ENCODE measurements at regions not wholly inside any gene's neighbourhood (a gene's known extent, or its start where the extent isn't known, plus 50 kb on each side); places are given as distances from the start of the nearest gene placed in this dataset.

DNA sequence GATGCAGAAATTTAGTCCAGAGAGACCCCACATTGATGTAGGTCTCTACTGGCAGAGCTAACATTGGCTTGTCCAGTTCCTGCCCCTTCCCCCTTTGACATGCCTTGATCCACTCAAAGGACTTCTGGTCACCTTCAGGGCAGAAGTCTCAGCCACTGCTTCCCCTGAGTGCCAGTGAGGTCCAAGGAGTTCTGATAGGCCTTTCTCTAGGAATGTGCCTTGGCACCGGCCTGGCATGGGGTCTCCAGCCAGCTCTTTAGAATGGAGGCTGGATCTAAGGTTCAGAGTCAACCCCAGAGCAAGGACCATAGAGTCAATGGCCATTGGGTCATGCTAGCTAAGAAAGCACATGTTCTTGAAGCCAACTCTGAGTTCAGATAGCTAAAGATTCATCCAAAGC lies 88.6 kb upstream of the PJA1 start:
- Histone ChIP-seq H3K27ac (ENCODE audit: low read length) (no peak overlapping the region), H3K27me3 (ENCODE audit: low read length) (no peaks in the 10 kb centered on the region), H3K79me2 (ENCODE audit: low read length) (no peaks in the 10 kb centered on the region), H3K4me1 (ENCODE audit: low read length) (peaks cover 7% of the 10 kb centered on the region), H3K9ac (ENCODE audit: low read length) (no peak overlapping the region), H3K9me3 (ENCODE audit: low read length) (no peaks in the 10 kb centered on the region), H3K36me3 (ENCODE audit: insufficient read depth, low read length) (no peaks in the 10 kb centered on the region), H3K9me2 (replicated peaks; ENCODE audit: insufficient read depth, low read length) (no peaks in the 10 kb centered on the region), H4K20me1 (ENCODE audit: insufficient read depth, low read depth, low read length) (no peaks in the 10 kb centered on the region), H3K4me2 (ENCODE audit: low read depth, low read length, poor library complexity, severe bottlenecking) (no peak overlapping the region), H2AFZ (ENCODE audit: low read length) (no peak overlapping the region), H3K4me3 (ENCODE audit: low read length) (no peak overlapping the region)
- DNase-seq: no peak

DNA sequence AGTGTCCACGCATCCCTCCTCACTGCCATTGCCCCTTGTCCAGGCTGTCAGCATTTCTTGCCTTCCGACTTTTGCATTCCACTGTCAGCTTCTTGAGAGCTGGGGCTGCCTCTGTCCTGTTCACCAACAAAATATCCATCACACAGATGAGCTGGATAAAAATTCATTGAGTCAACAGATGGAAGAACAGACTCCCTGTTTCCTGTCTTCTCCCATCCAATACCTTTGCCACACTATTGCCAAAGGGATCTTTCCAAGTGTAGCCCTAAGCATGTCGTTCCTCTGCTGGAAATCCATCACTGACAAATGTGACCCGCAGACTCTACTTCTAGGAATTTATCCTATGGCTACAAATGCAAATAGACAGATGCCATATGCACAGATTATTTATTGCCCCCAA lies 78.0 kb upstream of the PJA1 start:
- no peaks in the 10 kb centered on the region for H3K9me3 ChIP-seq (ENCODE audit: low read length)
- H3K27me3 ChIP-seq (ENCODE audit: low read length): no peaks in the 10 kb centered on the region
- H3K4me1 ChIP-seq (ENCODE audit: low read length): no peaks in the 10 kb centered on the region
- H3K79me2 ChIP-seq (ENCODE audit: low read length): no peaks in the 10 kb centered on the region
- H3K36me3 ChIP-seq (ENCODE audit: insufficient read depth, low read length): no peaks in the 10 kb centered on the region
- no peak overlapping the region for H3K4me3 ChIP-seq (ENCODE audit: low read length)
- no peak overlapping the region for H3K9ac ChIP-seq (ENCODE audit: low read length)
- H3K4me2 ChIP-seq (ENCODE audit: low read depth, low read length, poor library complexity, severe bottlenecking): no peak overlapping the region
- H3K9me2 ChIP-seq (replicated peaks; ENCODE audit: insufficient read depth, low read length): no peaks in the 10 kb centered on the region
- no peak overlapping the region for H3K27ac ChIP-seq (ENCODE audit: low read length)
- H4K20me1 ChIP-seq (ENCODE audit: insufficient read depth, low read depth, low read length): no peaks in the 10 kb centered on the region
- no peak for DNase-seq
- H2AFZ ChIP-seq (ENCODE audit: low read length): no peak overlapping the region

DNA sequence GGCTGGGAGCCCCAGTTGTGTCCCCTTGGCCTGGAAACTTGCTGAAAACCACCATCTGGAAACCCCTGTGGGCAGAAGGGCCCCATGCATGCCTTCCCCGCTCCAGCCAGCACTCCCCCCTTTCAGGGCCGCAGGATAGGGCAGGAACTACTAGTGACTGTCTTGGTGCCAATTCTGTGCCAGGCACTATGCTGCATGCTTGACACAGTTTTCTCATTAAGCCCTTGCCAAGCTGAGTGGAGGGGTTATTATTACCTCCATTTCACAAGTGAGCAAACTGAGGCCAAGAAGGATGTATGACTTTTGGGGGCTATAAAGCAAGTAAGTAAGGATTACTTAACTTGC lies 73.6 kb upstream of the PJA1 start:
- H3K27me3 ChIP-seq (ENCODE audit: low read length): no peaks in the 10 kb centered on the region
- H3K9ac ChIP-seq (ENCODE audit: low read length): no peak overlapping the region
- no peaks in the 10 kb centered on the region for H3K9me3 ChIP-seq (ENCODE audit: low read length)
- H3K79me2 ChIP-seq (ENCODE audit: low read length): no peaks in the 10 kb centered on the region
- H2AFZ ChIP-seq (ENCODE audit: low read length): no peak overlapping the region
- DNase-seq: no peak
- no peaks in the 10 kb centered on the region for H3K4me1 ChIP-seq (ENCODE audit: low read length)
- H4K20me1 ChIP-seq (ENCODE audit: insufficient read depth, low read depth, low read length): no peaks in the 10 kb centered on the region
- no peak overlapping the region for H3K4me2 ChIP-seq (ENCODE audit: low read depth, low read length, poor library complexity, severe bottlenecking)
- H3K27ac ChIP-seq (ENCODE audit: low read length): no peak overlapping the region
- no peak overlapping the region for H3K4me3 ChIP-seq (ENCODE audit: low read length)
- H3K36me3 ChIP-seq (ENCODE audit: insufficient read depth, low read length): no peaks in the 10 kb centered on the region
- H3K9me2 ChIP-seq (replicated peaks; ENCODE audit: insufficient read depth, low read length): no peaks in the 10 kb centered on the region

DNA sequence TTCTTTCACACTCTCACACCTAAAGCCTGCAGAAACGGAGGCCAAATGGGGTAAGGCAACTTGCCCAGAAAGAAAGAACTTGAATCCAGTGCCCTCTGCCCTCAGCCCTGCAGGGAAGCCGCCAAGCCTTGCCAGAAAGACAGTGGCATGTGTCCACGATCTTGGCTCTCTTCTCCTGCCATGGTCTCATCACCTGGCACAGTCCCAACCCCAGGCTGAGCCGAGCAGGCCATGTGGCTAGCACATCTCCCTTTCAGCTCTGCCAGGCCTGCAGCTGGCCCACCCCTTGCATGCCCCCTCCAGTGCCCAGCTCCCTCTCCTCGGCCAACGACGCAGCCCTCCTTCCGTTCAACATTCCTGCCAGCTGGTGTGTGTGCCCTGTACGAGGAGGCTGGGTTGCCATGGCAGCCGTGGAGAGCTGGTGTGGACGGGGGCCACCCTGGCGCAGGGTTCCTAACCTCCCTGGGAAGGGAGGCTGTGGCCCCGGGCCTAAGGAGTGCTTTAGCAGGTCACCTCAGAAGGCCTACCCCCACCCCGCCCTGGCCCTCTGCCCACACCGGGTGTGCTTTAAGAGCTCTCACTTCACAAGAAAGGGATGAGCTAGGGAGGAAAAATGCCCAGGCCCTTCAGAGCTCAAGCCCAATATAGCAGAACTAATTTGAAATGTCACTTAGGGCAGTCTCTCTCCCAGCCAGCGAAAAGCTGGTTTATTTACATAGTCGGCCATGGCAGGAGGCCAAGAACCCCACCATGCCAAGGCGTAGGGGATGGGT lies 73.0 kb upstream of the PJA1 start:
- Histone ChIP-seq H3K4me2 (ENCODE audit: low read depth, low read length, poor library complexity, severe bottlenecking) (no peak overlapping the region), H4K20me1 (ENCODE audit: insufficient read depth, low read depth, low read length) (no peaks in the 10 kb centered on the region), H3K4me3 (ENCODE audit: low read length) (no peak overlapping the region), H3K9ac (ENCODE audit: low read length) (no peak overlapping the region), H2AFZ (ENCODE audit: low read length) (no peak overlapping the region), H3K27ac (ENCODE audit: low read length) (no peak overlapping the region), H3K9me3 (ENCODE audit: low read length) (no peaks in the 10 kb centered on the region), H3K79me2 (ENCODE audit: low read length) (no peaks in the 10 kb centered on the region), H3K27me3 (ENCODE audit: low read length) (no peaks in the 10 kb centered on the region), H3K4me1 (ENCODE audit: low read length) (no peaks in the 10 kb centered on the region), H3K9me2 (replicated peaks; ENCODE audit: insufficient read depth, low read length) (no peaks in the 10 kb centered on the region), H3K36me3 (ENCODE audit: insufficient read depth, low read length) (no peaks in the 10 kb centered on the region)
- no peak for DNase-seq

DNA sequence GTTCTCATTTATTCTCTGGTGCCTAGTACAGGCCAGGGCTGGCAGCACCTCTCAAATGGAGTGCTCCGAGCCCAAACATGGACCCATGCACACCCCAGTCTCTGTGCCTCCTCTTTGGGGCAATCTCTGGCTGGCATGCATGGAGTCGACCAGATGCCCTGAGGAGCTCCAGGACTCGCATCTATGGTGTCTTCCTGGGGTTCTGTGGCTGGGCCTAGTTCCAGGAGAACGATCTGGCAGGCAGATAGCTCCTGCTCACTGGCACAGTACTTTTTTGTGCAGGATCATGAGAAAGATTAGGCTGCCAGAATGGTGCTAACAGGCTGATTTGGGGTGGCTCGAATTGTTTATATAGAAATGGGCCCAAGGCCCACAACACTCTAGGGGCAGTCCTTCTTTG lies 72.0 kb upstream of the PJA1 start:
- Histone ChIP-seq H3K36me3 (ENCODE audit: insufficient read depth, low read length) (no peaks in the 10 kb centered on the region), H2AFZ (ENCODE audit: low read length) (no peak overlapping the region), H3K4me1 (ENCODE audit: low read length) (no peaks in the 10 kb centered on the region), H3K9me3 (ENCODE audit: low read length) (no peaks in the 10 kb centered on the region), H3K27ac (ENCODE audit: low read length) (no peak overlapping the region), H3K27me3 (ENCODE audit: low read length) (no peaks in the 10 kb centered on the region), H3K4me3 (ENCODE audit: low read length) (no peak overlapping the region), H3K4me2 (ENCODE audit: low read depth, low read length, poor library complexity, severe bottlenecking) (no peak overlapping the region), H3K9ac (ENCODE audit: low read length) (no peak overlapping the region), H4K20me1 (ENCODE audit: insufficient read depth, low read depth, low read length) (no peaks in the 10 kb centered on the region), H3K79me2 (ENCODE audit: low read length) (no peaks in the 10 kb centered on the region), H3K9me2 (replicated peaks; ENCODE audit: insufficient read depth, low read length) (no peaks in the 10 kb centered on the region)
- DNase-seq: no peak

DNA sequence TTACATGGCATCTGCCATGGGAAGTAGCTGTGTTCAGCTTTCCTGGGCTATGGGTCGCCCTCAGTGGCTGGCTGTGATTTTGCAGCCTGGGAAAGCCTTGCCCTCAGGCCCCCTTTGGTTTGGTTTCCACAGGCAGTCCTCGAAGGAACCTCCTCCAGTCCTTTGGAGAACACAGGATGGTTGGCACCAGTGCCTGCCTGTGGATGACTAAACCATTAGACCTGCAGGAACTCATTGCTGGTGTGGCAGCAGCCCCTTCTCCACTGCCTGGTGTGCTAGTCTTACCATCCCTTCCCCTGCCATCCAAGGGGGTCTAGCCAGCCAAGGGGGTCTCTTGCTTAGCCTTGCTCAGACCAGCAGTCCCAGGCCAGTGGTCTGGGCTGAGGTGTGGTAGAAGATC lies 71.4 kb upstream of the PJA1 start:
- Histone ChIP-seq H3K9me3 (ENCODE audit: low read length) (no peaks in the 10 kb centered on the region), H2AFZ (ENCODE audit: low read length) (no peak overlapping the region), H3K9me2 (replicated peaks; ENCODE audit: insufficient read depth, low read length) (no peaks in the 10 kb centered on the region), H3K4me2 (ENCODE audit: low read depth, low read length, poor library complexity, severe bottlenecking) (no peak overlapping the region), H3K27ac (ENCODE audit: low read length) (no peak overlapping the region), H3K9ac (ENCODE audit: low read length) (no peak overlapping the region), H3K36me3 (ENCODE audit: insufficient read depth, low read length) (no peaks in the 10 kb centered on the region), H3K4me3 (ENCODE audit: low read length) (no peak overlapping the region), H3K27me3 (ENCODE audit: low read length) (no peaks in the 10 kb centered on the region), H3K4me1 (ENCODE audit: low read length) (no peaks in the 10 kb centered on the region), H3K79me2 (ENCODE audit: low read length) (no peaks in the 10 kb centered on the region), H4K20me1 (ENCODE audit: insufficient read depth, low read depth, low read length) (no peaks in the 10 kb centered on the region)
- no peak for DNase-seq

DNA sequence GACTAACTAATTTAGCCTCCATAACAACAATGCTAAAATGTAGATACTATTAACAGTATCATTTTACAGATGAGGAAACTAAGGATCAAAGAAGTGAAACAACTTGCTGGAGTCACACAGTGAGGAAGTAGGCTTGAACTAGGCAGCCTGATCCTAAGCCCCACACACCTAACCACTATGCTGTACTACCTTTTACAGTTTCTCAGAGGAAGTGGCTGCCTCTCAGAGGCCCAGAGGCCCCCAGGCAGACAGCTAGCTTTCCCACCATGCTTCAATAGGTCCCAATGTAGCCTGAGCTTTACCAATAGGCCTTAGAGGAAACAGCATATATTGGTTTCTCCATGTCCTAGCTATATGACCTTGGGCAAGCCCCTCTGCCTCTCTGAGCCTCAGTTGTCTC lies 69.4 kb upstream of the PJA1 start:
- H4K20me1 ChIP-seq (ENCODE audit: insufficient read depth, low read depth, low read length): no peaks in the 10 kb centered on the region
- no peaks in the 10 kb centered on the region for H3K36me3 ChIP-seq (ENCODE audit: insufficient read depth, low read length)
- no peaks in the 10 kb centered on the region for H3K79me2 ChIP-seq (ENCODE audit: low read length)
- H3K9me2 ChIP-seq (replicated peaks; ENCODE audit: insufficient read depth, low read length): no peaks in the 10 kb centered on the region
- H3K4me1 ChIP-seq (ENCODE audit: low read length): no peaks in the 10 kb centered on the region
- no peaks in the 10 kb centered on the region for H3K27me3 ChIP-seq (ENCODE audit: low read length)
- no peak overlapping the region for H3K4me3 ChIP-seq (ENCODE audit: low read length)
- no peak for DNase-seq
- no peak overlapping the region for H2AFZ ChIP-seq (ENCODE audit: low read length)
- H3K4me2 ChIP-seq (ENCODE audit: low read depth, low read length, poor library complexity, severe bottlenecking): no peak overlapping the region
- H3K9me3 ChIP-seq (ENCODE audit: low read length): no peaks in the 10 kb centered on the region
- no peak overlapping the region for H3K9ac ChIP-seq (ENCODE audit: low read length)
- H3K27ac ChIP-seq (ENCODE audit: low read length): no peak overlapping the region

DNA sequence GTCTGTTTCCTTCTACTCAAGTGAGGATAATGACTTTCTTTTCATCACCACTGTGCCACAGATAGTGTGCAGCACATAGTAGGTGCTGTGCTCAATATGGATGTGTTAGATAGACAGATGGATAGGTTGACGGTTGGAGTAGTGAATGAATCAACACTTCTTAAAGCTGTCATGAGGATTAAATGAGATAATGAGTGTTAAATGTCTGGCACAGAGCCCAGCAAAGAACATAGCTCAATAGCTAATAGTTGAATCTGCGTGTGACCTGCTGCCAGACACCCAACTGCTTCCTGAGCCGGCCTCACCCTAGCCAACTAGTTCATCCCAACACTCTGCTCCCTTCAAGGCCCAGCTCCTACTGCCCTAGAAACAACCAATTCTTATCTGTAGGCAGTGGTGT lies 67.7 kb upstream of the PJA1 start:
- no peak overlapping the region for H3K27ac ChIP-seq (ENCODE audit: low read length)
- no peaks in the 10 kb centered on the region for H3K27me3 ChIP-seq (ENCODE audit: low read length)
- no peaks in the 10 kb centered on the region for H3K9me3 ChIP-seq (ENCODE audit: low read length)
- H3K36me3 ChIP-seq (ENCODE audit: insufficient read depth, low read length): no peaks in the 10 kb centered on the region
- no peaks in the 10 kb centered on the region for H4K20me1 ChIP-seq (ENCODE audit: insufficient read depth, low read depth, low read length)
- no peaks in the 10 kb centered on the region for H3K4me1 ChIP-seq (ENCODE audit: low read length)
- no peaks in the 10 kb centered on the region for H3K9me2 ChIP-seq (replicated peaks; ENCODE audit: insufficient read depth, low read length)
- DNase-seq: no peak
- no peak overlapping the region for H3K4me2 ChIP-seq (ENCODE audit: low read depth, low read length, poor library complexity, severe bottlenecking)
- H3K9ac ChIP-seq (ENCODE audit: low read length): no peak overlapping the region
- H2AFZ ChIP-seq (ENCODE audit: low read length): no peak overlapping the region
- no peak overlapping the region for H3K4me3 ChIP-seq (ENCODE audit: low read length)
- H3K79me2 ChIP-seq (ENCODE audit: low read length): no peaks in the 10 kb centered on the region

DNA sequence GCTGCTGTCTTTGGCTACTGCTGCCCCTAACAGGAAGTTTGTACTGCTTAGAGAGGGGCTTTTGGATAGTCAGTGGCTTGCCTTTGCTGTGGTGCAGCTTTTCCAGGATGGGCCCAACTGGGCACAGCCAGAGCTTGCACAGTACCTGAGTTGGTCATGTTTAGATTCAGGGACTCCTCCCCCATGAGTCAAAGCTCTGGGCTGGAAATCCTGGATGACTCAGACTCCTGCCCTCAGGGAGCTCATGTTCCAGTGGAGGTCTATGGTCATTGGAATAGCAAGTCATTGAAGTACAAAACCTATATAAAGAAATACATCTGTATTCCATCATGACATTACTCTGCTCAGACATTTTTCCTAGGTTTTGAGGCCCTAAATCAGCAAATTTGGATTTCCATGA lies 66.7 kb upstream of the PJA1 start:
- Histone ChIP-seq H2AFZ (ENCODE audit: low read length) (no peak overlapping the region), H3K27me3 (ENCODE audit: low read length) (no peaks in the 10 kb centered on the region), H3K36me3 (ENCODE audit: insufficient read depth, low read length) (no peaks in the 10 kb centered on the region), H3K4me1 (ENCODE audit: low read length) (no peaks in the 10 kb centered on the region), H4K20me1 (ENCODE audit: insufficient read depth, low read depth, low read length) (no peaks in the 10 kb centered on the region), H3K4me3 (ENCODE audit: low read length) (no peak overlapping the region), H3K9me2 (replicated peaks; ENCODE audit: insufficient read depth, low read length) (no peaks in the 10 kb centered on the region), H3K9me3 (ENCODE audit: low read length) (no peaks in the 10 kb centered on the region), H3K27ac (ENCODE audit: low read length) (no peak overlapping the region), H3K4me2 (ENCODE audit: low read depth, low read length, poor library complexity, severe bottlenecking) (no peak overlapping the region), H3K79me2 (ENCODE audit: low read length) (no peaks in the 10 kb centered on the region), H3K9ac (ENCODE audit: low read length) (no peak overlapping the region)
- no peak for DNase-seq
